T-cell (primary cell): ENCODE measurements at regions not wholly inside any gene's neighbourhood (a gene's known extent, or its start where the extent isn't known, plus 50 kb on each side); places are given as distances from the start of the nearest gene placed in this dataset.
"Not testable (repeated sequence)": the region's sequence is repeated elsewhere in the genome, so short reads cannot be mapped to it uniquely, and the experiment has no call there.

Source experiments
- ATAC-seq, 4 experiments: fragments of 200-7000 bp in 3 of 4; fragments of 150-1000 bp in 1 of 4; cut with Tn5 transposase; replicated peaks in 1 of 4; 1 replicate in 3 of 4; 2 replicates in 1 of 4; pipeline ENCODE4 v1.10.0; 2021; ENCODE audit warnings: moderate library complexity in 3 of 4, mild to moderate bottlenecking in 2 of 4, moderate number of reproducible peaks in 1 of 4
- CTCF ChIA-PET, 2 donors: fragments of 300-600 bp; sonication (Branson Sonifier 250); formaldehyde crosslinking; loops; one replicate each; lab custom pipeline; 2022; ENCODE audit warnings: antibody characterized with exemption in 2 of 2; lab: Charles Lee
- POLR2A ChIA-PET, 2 donors: fragments of 300-600 bp; sonication (Branson Sonifier 250); formaldehyde crosslinking; loops; one replicate each; lab custom pipeline; 2022; ENCODE audit warnings: antibody characterized with exemption in 2 of 2; lab: Charles Lee
- DNase-seq, 35 experiments: peaks; one replicate each; pipeline versions ENCODE4 v3.0.0 to v3.0.0-alpha.2; 2013 to 2023
- H3K27ac ChIP-seq: one replicate; pipeline ENCODE4 v1.5.1; 2013; ENCODE audit warnings: low read length
- H3K27me3 ChIP-seq, 2 experiments: replicated peaks in 1 of 2; 1 replicate in 1 of 2; 2 replicates in 1 of 2; pipeline versions ENCODE4 v1.6.1 to v1.7.0; 2013; ENCODE audit warnings: low read length in 1 of 2, mixed read lengths in 1 of 2; ENCODE audit not compliant: control insufficient read depth in 2 of 2, insufficient read depth in 2 of 2; ENCODE audit errors: extremely low read depth in 1 of 2
- H3K36me3 ChIP-seq, 2 donors: 1 replicate in 1 of 2; 2 replicates in 1 of 2; pipeline versions ENCODE4 v1.6.1 to v1.7.0; 2013; ENCODE audit warnings: low read length in 1 of 2; ENCODE audit not compliant: control insufficient read depth in 2 of 2, insufficient read depth in 1 of 2; ENCODE audit errors: extremely low read depth in 1 of 2
- H3K4me1 ChIP-seq, 2 experiments: 1 replicate in 1 of 2; 2 replicates in 1 of 2; pipeline versions ENCODE4 v1.6.1 to v1.7.0; 2013; ENCODE audit warnings: low read length in 2 of 2, mixed read lengths in 1 of 2; ENCODE audit not compliant: insufficient read depth in 2 of 2, control insufficient read depth in 1 of 2; ENCODE audit errors: extremely low read depth in 1 of 2
- H3K4me3 ChIP-seq, 2 donors: 1 replicate in 1 of 2; 2 replicates in 1 of 2; pipeline versions ENCODE4 v1.5.1 to v1.7.0; 2013; ENCODE audit warnings: mild to moderate bottlenecking in 2 of 2, low read length in 1 of 2, moderate library complexity in 1 of 2; ENCODE audit not compliant: control insufficient read depth in 1 of 2; ENCODE audit errors: extremely low read depth in 1 of 2
- H3K9me3 ChIP-seq: 2 replicates; pipeline ENCODE4 v1.7.0; 2013
- H3K27ac Mint-ChIP-seq, 2 donors: one replicate each; pipeline ENCODE4 v1.8.0; 2020 to 2021; ENCODE audit warnings: mild to moderate bottlenecking in 2 of 2, mixed read lengths in 2 of 2
- H3K27me3 Mint-ChIP-seq, 2 donors: one replicate each; pipeline ENCODE4 v1.8.0; 2021 to 2022; ENCODE audit warnings: mixed read lengths in 2 of 2
- H3K36me3 Mint-ChIP-seq: one replicate; pipeline ENCODE4 v1.8.0; 2021; ENCODE audit warnings: mixed read lengths
- H3K4me1 Mint-ChIP-seq, 3 donors: one replicate each; pipeline ENCODE4 v1.8.0; 2020 to 2022; ENCODE audit warnings: mixed read lengths in 3 of 3, mild to moderate bottlenecking in 1 of 3
- H3K4me3 Mint-ChIP-seq, 3 donors: one replicate each; pipeline ENCODE4 v1.8.0; 2020 to 2022; ENCODE audit warnings: mild to moderate bottlenecking in 3 of 3, mixed read lengths in 3 of 3, moderate library complexity in 3 of 3
- H3K9me3 Mint-ChIP-seq, 3 donors: one replicate each; pipeline ENCODE4 v1.8.0; 2020 to 2022; ENCODE audit warnings: mixed read lengths in 3 of 3
- WGBS: methylation state at CpG from one replicate; pipeline ENCODE4 v1.1.5; 2013; ENCODE audit warnings: missing lambda C conversion rate; ENCODE audit not compliant: insufficient coverage; 5-methylcytosine and 5-hydroxymethylcytosine counted together

- H3K27me3 Mint-ChIP-seq = no peaks in the 10 kb centered on the region
- no peaks in the 10 kb centered on the region for H3K9me3 Mint-ChIP-seq
- H3K4me1 ChIP-seq = peaks cover 0 to 11% of the 10 kb centered on the region in 2 experiments
- peak in 1 of 35 experiments; percentile 18 for DNase-seq
- no peaks in the 10 kb centered on the region for H3K36me3 Mint-ChIP-seq
- H3K36me3 ChIP-seq = no peaks in the 10 kb centered on the region
- CTCF ChIA-PET = interaction anchor here (0.5 to 3.6 kb wide), 6 partner anchors 351 to 1352 kb away, joined by 3 to 80 read pairs (median 3); no protein-coding TSS in a partner anchor
- POLR2A ChIA-PET = interaction anchor here in 1 of 2 donors (0.5 kb wide), 1 partner anchor 143 kb away, joined by 5 read pairs; no protein-coding TSS in a partner anchor
- WGBS = no CpG with 5 or more reads among the region's 1 CpG
- no peak overlapping the region for H3K4me3 ChIP-seq
- peak overlapping the region in 1 of 2 donors; percentile 1 for H3K27ac Mint-ChIP-seq
- H3K4me3 Mint-ChIP-seq = no peak overlapping the region
- ATAC-seq = peak in 2 of 4 experiments; percentile 35 to 55
- no peaks in the 10 kb centered on the region for H3K9me3 ChIP-seq
- no peak overlapping the region for H3K27ac ChIP-seq
- no peaks in the 10 kb centered on the region for H3K27me3 ChIP-seq
- H3K4me1 Mint-ChIP-seq = peaks cover 10 to 13% (median 12%) of the 10 kb centered on the region in 3 donors
Observed at GRCh38 chr7:115217373-115217772, 295.5 kb downstream of the MDFIC start.

GRCh38 chr7:115216652-115217051 is 294.8 kb downstream of the MDFIC start:
- ATAC-seq (no peak), DNase-seq (no peak)
- Histone ChIP-seq H3K9me3 (no peaks in the 10 kb centered on the region), H3K4me3 (no peak overlapping the region), H3K27me3 (no peaks in the 10 kb centered on the region), H3K36me3 (no peaks in the 10 kb centered on the region), H3K27ac (no peak overlapping the region), H3K4me1 (peaks cover 0 to 11% of the 10 kb centered on the region in 2 experiments)
- Mint-ChIP-seq H3K27ac (no peak overlapping the region), H3K4me1 (peaks cover 10 to 13% (median 12%) of the 10 kb centered on the region in 3 donors), H3K4me3 (no peak overlapping the region), H3K27me3 (no peaks in the 10 kb centered on the region), H3K36me3 (no peaks in the 10 kb centered on the region), H3K9me3 (no peaks in the 10 kb centered on the region)
- POLR2A ChIA-PET = no interaction called here
- 100% methylated on average over 1 of the region's 1 CpG for WGBS
- CTCF ChIA-PET = interaction anchor here (0.6 to 3.6 kb wide), 6 partner anchors 253 to 1188 kb away, joined by 3 to 80 read pairs (median 4); no protein-coding TSS in a partner anchor

GRCh38 chr7:115211171-115211570 is 289.3 kb downstream of the MDFIC start:
- no peak overlapping the region for H3K4me3 Mint-ChIP-seq
- H3K27me3 Mint-ChIP-seq = peaks cover 0 to 5% of the 10 kb centered on the region in 2 donors
- no peak overlapping the region for H3K27ac Mint-ChIP-seq

GRCh38 chr7:115210552-115210951 is 288.7 kb downstream of the MDFIC start:
- ATAC-seq = no peak
- Mint-ChIP-seq H3K4me1 (peaks cover 0 to 6% (median 5%) of the 10 kb centered on the region in 3 donors), H3K4me3 (no peak overlapping the region), H3K27me3 (peaks cover 0 to 5% of the 10 kb centered on the region in 2 donors), H3K36me3 (peaks cover 8% of the 10 kb centered on the region), H3K9me3 (peaks cover 4 to 7% (median 4%) of the 10 kb centered on the region in 3 donors), H3K27ac (no peak overlapping the region)
- POLR2A ChIA-PET = interaction anchor here in 1 of 2 donors (0.5 kb wide), 2 partner anchors 203 to 224 kb away, joined by 3 to 4 read pairs; no protein-coding TSS in a partner anchor
- Histone ChIP-seq H3K36me3 (no peaks in the 10 kb centered on the region), H3K27me3 (peaks cover 0 to 2% of the 10 kb centered on the region in 2 experiments), H3K4me1 (no peaks in the 10 kb centered on the region), H3K9me3 (no peaks in the 10 kb centered on the region), H3K27ac (no peak overlapping the region), H3K4me3 (no peak overlapping the region)
- WGBS = no CpG with 5 or more reads among the region's 4 CpGs
- CTCF ChIA-PET = interaction anchor here in 1 of 2 donors (0.5 to 0.7 kb wide), 2 partner anchors 338 to 345 kb away, joined by 3 read pairs; no protein-coding TSS in a partner anchor
- DNase-seq = no peak

More at GRCh38 chr7:115211171-115211570, 289.3 kb downstream of the MDFIC start:
- Histone ChIP-seq H3K36me3 (no peaks in the 10 kb centered on the region), H3K9me3 (no peaks in the 10 kb centered on the region), H3K27ac (no peak overlapping the region), H3K4me1 (peaks cover 0 to under 1% of the 10 kb centered on the region in 2 experiments), H3K4me3 (no peak overlapping the region), H3K27me3 (peaks cover 0 to 1% of the 10 kb centered on the region in 2 experiments)
- ChIA-PET CTCF (interaction anchor here in 1 of 2 donors (0.5 to 0.7 kb wide), 3 partner anchors 212 to 346 kb away, joined by 3 read pairs; no protein-coding TSS in a partner anchor), POLR2A (interaction anchor here in 1 of 2 donors (0.5 kb wide), 1 partner anchor 225 kb away, joined by 4 read pairs; no protein-coding TSS in a partner anchor)
- H3K36me3 Mint-ChIP-seq = peaks cover 5% of the 10 kb centered on the region
- 67% methylated on average over 1 of the region's 1 CpG for WGBS
- DNase-seq = no peak
- H3K9me3 Mint-ChIP-seq = peaks cover 4 to 7% (median 4%) of the 10 kb centered on the region in 3 donors
- peaks cover 0 to 6% (median 5%) of the 10 kb centered on the region in 3 donors for H3K4me1 Mint-ChIP-seq
- no peak for ATAC-seq

- no peaks in the 10 kb centered on the region for H3K36me3 ChIP-seq
- ATAC-seq (no peak), DNase-seq (no peak)
- WGBS = 65% methylated on average over 2 of the region's 6 CpGs
- POLR2A ChIA-PET = no interaction called here
- H3K27me3 Mint-ChIP-seq = peaks cover 2 to 5% of the 10 kb centered on the region in 2 donors
- no peaks in the 10 kb centered on the region for H3K4me1 ChIP-seq
- H3K4me1 Mint-ChIP-seq = peaks cover 0 to 6% (median 5%) of the 10 kb centered on the region in 3 donors
- H3K27me3 ChIP-seq = peaks cover 0 to 2% of the 10 kb centered on the region in 2 experiments
- CTCF ChIA-PET = interaction anchor here in 1 of 2 donors (0.6 kb wide), 1 partner anchor 24 kb away, joined by 3 read pairs; no protein-coding TSS in a partner anchor
- H3K9me3 Mint-ChIP-seq = peaks cover 4 to 13% (median 6%) of the 10 kb centered on the region in 3 donors
- H3K4me3 Mint-ChIP-seq = no peak overlapping the region
- H3K36me3 Mint-ChIP-seq = peaks cover 8% of the 10 kb centered on the region
- H3K27ac ChIP-seq = no peak overlapping the region
- no peak overlapping the region for H3K4me3 ChIP-seq
- no peaks in the 10 kb centered on the region for H3K9me3 ChIP-seq
- no peak overlapping the region for H3K27ac Mint-ChIP-seq
Observed at GRCh38 chr7:115208710-115209560, 287.0 kb downstream of the MDFIC start.

- CTCF ChIA-PET, POLR2A ChIA-PET, H3K4me1 Mint-ChIP-seq, H3K4me3 Mint-ChIP-seq, H3K27ac Mint-ChIP-seq, H3K27me3 ChIP-seq, H3K4me1 ChIP-seq, H3K36me3 ChIP-seq, DNase-seq, H3K36me3 Mint-ChIP-seq, H3K27ac ChIP-seq, H3K27me3 Mint-ChIP-seq, H3K9me3 ChIP-seq, ATAC-seq: not testable (repeated sequence)
- H3K4me3 ChIP-seq = peak overlapping the region in 1 of 2 donors; percentile 15
- H3K9me3 Mint-ChIP-seq = peaks cover 4 to 13% (median 6%) of the 10 kb centered on the region in 3 donors
- 71% methylated on average over 1 of the region's 2 CpGs for WGBS
Observed at GRCh38 chr7:115206374-115206773, 284.5 kb downstream of the MDFIC start.
